Transverse colon (tissue), 4 donors: ENCODE measurements at regions not wholly inside any gene's neighbourhood (a gene's known extent, or its start where the extent isn't known, plus 50 kb on each side); places are given as distances from the start of the nearest gene placed in this dataset.

ENCODE experiments used
- DNase-seq: peaks from one replicate; pipeline ENCODE4 v3.0.0-alpha.2; 2019
- H3K27ac ChIP-seq, 4 donors: fragments of 200-600 bp; sonication (generic); 2 replicates each; pipeline ENCODE4 v1.5.1; 2016 to 2018; ENCODE audit warnings: inconsistent platforms in 4 of 4
- H3K27me3 ChIP-seq: fragments of 200-600 bp; sonication (generic); 2 replicates; pipeline ENCODE4 v1.5.1; 2017; ENCODE audit warnings: inconsistent platforms
- H3K36me3 ChIP-seq, 4 donors: fragments of 200-600 bp; sonication (generic); 2 replicates each; pipeline ENCODE4 v1.5.1; 2017 to 2019; ENCODE audit warnings: inconsistent platforms in 4 of 4
- H3K4me1 ChIP-seq, 4 donors: fragments of 200-600 bp; sonication (generic); 2 replicates each; pipeline ENCODE4 v1.5.1; 2017 to 2020; ENCODE audit warnings: inconsistent platforms in 4 of 4
- H3K4me3 ChIP-seq, 4 donors: fragments of 200-600 bp; sonication (generic); 1 replicate in 1 of 4; 2 replicates in 3 of 4; pipeline versions ENCODE4 v1.5.1 to v1.6.1; 2017 to 2019; ENCODE audit warnings: inconsistent platforms in 4 of 4
- H3K9me3 ChIP-seq, 2 donors: fragments of 200-600 bp; sonication (generic); 2 replicates each; pipeline ENCODE4 v1.5.1; 2017 to 2019; ENCODE audit warnings: inconsistent platforms in 2 of 2
- EP300 ChIP-seq: sonication (generic); formaldehyde crosslinking; IDR thresholded peaks from one replicate; pipeline ENCODE4 v1.6.1; 2017; ENCODE audit warnings: antibody characterized with exemption, low read depth
- POLR2A ChIP-seq: fragments of 450-650 bp; IDR thresholded peaks from one replicate; pipeline ENCODE4 v1.6.1; 2016; ENCODE audit warnings: antibody characterized with exemption, mild to moderate bottlenecking, moderate library complexity
- POLR2AphosphoS5 ChIP-seq, 3 donors: sonication (generic); formaldehyde crosslinking; IDR thresholded peaks; one replicate each; pipeline ENCODE4 v1.6.1; 2016; ENCODE audit warnings: antibody characterized with exemption in 3 of 3
- WGBS, 2 donors: methylation state at CpG; one replicate each; pipeline ENCODE4 v1.1.5; 2018; ENCODE audit warnings: low coverage in 1 of 2; 5-methylcytosine and 5-hydroxymethylcytosine counted together
- in situ Hi-C, 4 donors: fragments of 200-750 bp; cut with MboI; loops; one replicate each; pipeline versions ENCODE4 v1.15.0 to v1.15.1; 2017; ENCODE audit warnings: low sequenced_read_pairs in 3 of 4, low pct_ligation_motif_present in 1 of 4, low pct_unique_long_range_greater_than_20kb in 1 of 4
- intact Hi-C: fragments of 100-400 bp; cut with DNase I; formaldehyde crosslinking; loops from one replicate; pipeline ENCODE4 v1.15.1; 2023; ENCODE audit warnings: low total_unique reads
- TF ChIP-seq, protein P1 (sequence below), 5 experiments: fragments of 200-600 bp in 3 of 5; fragments of 450-650 bp in 2 of 5; sonication (generic) in 3 of 5; IDR thresholded peaks; 1 replicate in 2 of 5; 2 replicates in 3 of 5; pipeline ENCODE4 v1.5.1; 2016 to 2017; ENCODE audit warnings: antibody characterized with exemption in 5 of 5, inconsistent platforms in 3 of 5, mild to moderate bottlenecking in 2 of 5, moderate library complexity in 1 of 5

- Histone ChIP-seq H3K27ac (no peak overlapping the region), H3K36me3 (no peaks in the 10 kb centered on the region), H3K27me3 (no peaks in the 10 kb centered on the region), H3K4me3 (no peak overlapping the region), H3K4me1 (peaks cover 0 to 38% (median 1%) of the 10 kb centered on the region in 4 donors), H3K9me3 (no peaks in the 10 kb centered on the region)
- in situ Hi-C loops = no loop called here
- DNase-seq = no peak
- intact Hi-C loops = no loop called here
- 60 to 90% methylated on average over 1 of the region's 1 CpG for WGBS, 2 donors
- TF ChIP-seq, protein P1, sequence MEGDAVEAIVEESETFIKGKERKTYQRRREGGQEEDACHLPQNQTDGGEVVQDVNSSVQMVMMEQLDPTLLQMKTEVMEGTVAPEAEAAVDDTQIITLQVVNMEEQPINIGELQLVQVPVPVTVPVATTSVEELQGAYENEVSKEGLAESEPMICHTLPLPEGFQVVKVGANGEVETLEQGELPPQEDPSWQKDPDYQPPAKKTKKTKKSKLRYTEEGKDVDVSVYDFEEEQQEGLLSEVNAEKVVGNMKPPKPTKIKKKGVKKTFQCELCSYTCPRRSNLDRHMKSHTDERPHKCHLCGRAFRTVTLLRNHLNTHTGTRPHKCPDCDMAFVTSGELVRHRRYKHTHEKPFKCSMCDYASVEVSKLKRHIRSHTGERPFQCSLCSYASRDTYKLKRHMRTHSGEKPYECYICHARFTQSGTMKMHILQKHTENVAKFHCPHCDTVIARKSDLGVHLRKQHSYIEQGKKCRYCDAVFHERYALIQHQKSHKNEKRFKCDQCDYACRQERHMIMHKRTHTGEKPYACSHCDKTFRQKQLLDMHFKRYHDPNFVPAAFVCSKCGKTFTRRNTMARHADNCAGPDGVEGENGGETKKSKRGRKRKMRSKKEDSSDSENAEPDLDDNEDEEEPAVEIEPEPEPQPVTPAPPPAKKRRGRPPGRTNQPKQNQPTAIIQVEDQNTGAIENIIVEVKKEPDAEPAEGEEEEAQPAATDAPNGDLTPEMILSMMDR (IDR thresholded peaks at IDR 0.05) = no peak
- TF ChIP-seq EP300 = no peak
- no peak for TF ChIP-seq POLR2A
- no peak for TF ChIP-seq POLR2AphosphoS5 (IDR thresholded peaks at IDR 0.05)
Measured at GRCh38 chr1:185559151-185559550, 175.0 kb upstream of the HMCN1 start.

GRCh38 chr1:185556561-185556960 lies 177.6 kb upstream of the HMCN1 start:
- Histone ChIP-seq H3K9me3 (no peaks in the 10 kb centered on the region), H3K36me3 (no peaks in the 10 kb centered on the region), H3K4me3 (no peak overlapping the region), H3K27me3 (no peaks in the 10 kb centered on the region), H3K27ac (no peak overlapping the region), H3K4me1 (peaks cover 0 to 38% (median 1%) of the 10 kb centered on the region in 4 donors)
- 3 to 50% methylated on average over 1 of the region's 1 CpG for WGBS, 2 donors
- no peak for DNase-seq
- no peak for TF ChIP-seq POLR2A
- TF ChIP-seq, protein P1 (IDR thresholded peaks at IDR 0.05) = no peak
- TF ChIP-seq POLR2AphosphoS5 (IDR thresholded peaks at IDR 0.05) = no peak
- TF ChIP-seq EP300 = no peak
- in situ Hi-C loops (no loop called here), intact Hi-C loops (no loop called here)

DNA sequence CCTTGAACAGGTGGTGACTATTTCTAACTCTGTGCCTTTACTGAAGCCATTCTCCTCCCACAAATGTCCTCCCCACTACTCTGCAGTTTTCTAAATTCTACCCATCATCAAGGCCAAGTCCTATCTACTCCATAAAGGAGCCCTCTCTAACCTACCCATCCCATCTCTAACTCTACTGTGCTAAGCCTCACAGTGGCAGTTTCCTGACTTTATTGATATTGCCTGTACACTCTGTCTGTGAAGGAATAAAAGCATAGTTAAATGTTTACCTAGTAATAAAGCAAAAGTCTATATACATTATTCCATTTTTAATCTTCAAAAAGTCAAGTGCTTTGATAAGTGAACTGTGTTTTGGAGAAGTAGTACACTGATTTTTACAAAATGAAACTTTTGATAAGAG lies 178.4 kb upstream of the HMCN1 start:
- Histone ChIP-seq H3K36me3 (no peaks in the 10 kb centered on the region), H3K4me3 (no peak overlapping the region), H3K4me1 (peaks cover 0 to 37% (median 1%) of the 10 kb centered on the region in 4 donors), H3K27ac (no peak overlapping the region), H3K27me3 (no peaks in the 10 kb centered on the region), H3K9me3 (no peaks in the 10 kb centered on the region)
- no peak for TF ChIP-seq POLR2A
- TF ChIP-seq, protein P1 (IDR thresholded peaks at IDR 0.05) = no peak
- TF ChIP-seq EP300 = no peak
- no peak for TF ChIP-seq POLR2AphosphoS5 (IDR thresholded peaks at IDR 0.05)
- in situ Hi-C loops (no loop called here), intact Hi-C loops (no loop called here)
- no peak for DNase-seq

GRCh38 chr1:185551008-185551407 lies 183.2 kb upstream of the HMCN1 start:
- Histone ChIP-seq H3K9me3 (no peaks in the 10 kb centered on the region), H3K27ac (no peak overlapping the region), H3K4me1 (peaks cover 0 to 12% (median 0%) of the 10 kb centered on the region in 4 donors), H3K4me3 (no peak overlapping the region), H3K27me3 (no peaks in the 10 kb centered on the region), H3K36me3 (no peaks in the 10 kb centered on the region)
- no peak for DNase-seq
- intact Hi-C loops = no loop called here
- TF ChIP-seq POLR2A = no peak
- no peak for TF ChIP-seq POLR2AphosphoS5 (IDR thresholded peaks at IDR 0.05)
- TF ChIP-seq, protein P1 (IDR thresholded peaks at IDR 0.05) = no peak
- no peak for TF ChIP-seq EP300
- in situ Hi-C loops = no loop called here
- 71 to 84% methylated on average over 2 of the region's 2 CpGs for WGBS, 2 donors
